ENCODE measurements at regions not wholly inside any gene's neighbourhood (a gene's known extent, or its start where the extent isn't known, plus 50 kb on each side); places are given as distances from the start of the nearest gene placed in this dataset.

DNA sequence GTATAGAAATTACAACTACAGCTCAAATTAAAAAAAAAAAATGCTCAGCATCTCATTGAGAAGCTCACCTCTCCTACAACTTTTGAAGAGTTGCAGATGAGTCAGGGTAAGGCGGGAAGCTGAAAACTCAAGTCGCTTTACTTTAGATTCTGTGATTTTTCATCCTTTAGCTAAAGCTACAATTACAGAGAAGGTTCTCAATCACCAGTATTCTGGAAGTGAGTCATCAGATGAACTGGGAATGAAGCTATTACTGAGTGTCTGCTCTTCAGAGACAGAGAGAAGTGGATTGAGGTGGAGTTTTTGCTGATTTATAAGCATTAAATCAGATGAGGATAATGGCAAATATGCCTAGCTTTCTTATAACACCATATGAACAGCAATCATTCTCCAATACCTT, 91.9 kb downstream of the TFAP2A start:
- Mint-ChIP-seq H3K4me1 (no peaks in the 10 kb centered on the region), H3K4me3 (no peak overlapping the region), H3K36me3 (ENCODE audit: low read depth) (no peaks in the 10 kb centered on the region), H3K9me3 (peaks cover 8% of the 10 kb centered on the region), H3K27me3 (ENCODE audit: insufficient read depth) (peaks cover 15% of the 10 kb centered on the region), H3K27ac (no peak overlapping the region)
- TF ChIP-seq, protein P1, sequence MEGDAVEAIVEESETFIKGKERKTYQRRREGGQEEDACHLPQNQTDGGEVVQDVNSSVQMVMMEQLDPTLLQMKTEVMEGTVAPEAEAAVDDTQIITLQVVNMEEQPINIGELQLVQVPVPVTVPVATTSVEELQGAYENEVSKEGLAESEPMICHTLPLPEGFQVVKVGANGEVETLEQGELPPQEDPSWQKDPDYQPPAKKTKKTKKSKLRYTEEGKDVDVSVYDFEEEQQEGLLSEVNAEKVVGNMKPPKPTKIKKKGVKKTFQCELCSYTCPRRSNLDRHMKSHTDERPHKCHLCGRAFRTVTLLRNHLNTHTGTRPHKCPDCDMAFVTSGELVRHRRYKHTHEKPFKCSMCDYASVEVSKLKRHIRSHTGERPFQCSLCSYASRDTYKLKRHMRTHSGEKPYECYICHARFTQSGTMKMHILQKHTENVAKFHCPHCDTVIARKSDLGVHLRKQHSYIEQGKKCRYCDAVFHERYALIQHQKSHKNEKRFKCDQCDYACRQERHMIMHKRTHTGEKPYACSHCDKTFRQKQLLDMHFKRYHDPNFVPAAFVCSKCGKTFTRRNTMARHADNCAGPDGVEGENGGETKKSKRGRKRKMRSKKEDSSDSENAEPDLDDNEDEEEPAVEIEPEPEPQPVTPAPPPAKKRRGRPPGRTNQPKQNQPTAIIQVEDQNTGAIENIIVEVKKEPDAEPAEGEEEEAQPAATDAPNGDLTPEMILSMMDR (conservative IDR thresholded peaks at IDR 0.05), result no peak
- Histone ChIP-seq H3K9ac (ENCODE audit: extremely low read depth, low read length, poor library complexity, severe bottlenecking) (no peak overlapping the region), H3K36me3 (ENCODE audit: control insufficient read depth, insufficient read depth, low read length) (no peaks in the 10 kb centered on the region), H3K4me1 (ENCODE audit: control insufficient read depth, insufficient read depth, low read length) (no peaks in the 10 kb centered on the region), H3K27ac (ENCODE audit: low read depth, low read length) (no peak overlapping the region), H3K9me3 (ENCODE audit: control insufficient read depth, low read length) (no peaks in the 10 kb centered on the region), H3K27me3 (ENCODE audit: control insufficient read depth, insufficient read depth, low read length, poor library complexity, severe bottlenecking) (no peaks in the 10 kb centered on the region), H3K4me3 (ENCODE audit: low read length) (no peak overlapping the region)
- WGBS, 2 experiments (ENCODE audit: insufficient coverage in 1 of 2, insufficient read length in 1 of 2), result 92 to 95% methylated on average over 2 of the region's 2 CpGs
- DNase-seq, result no peak

DNA sequence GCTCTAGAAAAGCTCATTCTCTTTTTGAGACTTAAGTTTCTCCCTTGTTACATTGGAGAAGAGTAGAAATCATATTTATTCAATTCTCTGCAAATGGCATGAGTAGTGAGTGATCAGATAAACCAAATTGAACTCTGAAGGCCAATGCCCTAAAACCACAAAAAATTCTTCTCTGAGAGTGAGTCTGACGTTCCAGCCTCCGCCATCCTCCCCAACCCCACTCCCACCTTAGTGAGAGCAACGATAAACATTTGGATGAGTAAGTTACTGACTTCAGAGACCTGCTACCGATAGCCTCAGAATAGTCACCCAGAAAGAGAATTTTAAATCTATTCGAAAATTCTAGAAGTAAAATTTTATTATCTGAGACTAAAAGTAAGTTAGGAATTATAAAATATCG, 94.6 kb downstream of the TFAP2A start:
- Mint-ChIP-seq H3K4me1 (peaks cover 3% of the 10 kb centered on the region), H3K27me3 (ENCODE audit: insufficient read depth) (peaks cover 24% of the 10 kb centered on the region), H3K9me3 (peaks cover 8% of the 10 kb centered on the region), H3K4me3 (no peak overlapping the region), H3K36me3 (ENCODE audit: low read depth) (no peaks in the 10 kb centered on the region), H3K27ac (no peak overlapping the region)
- H3K4me3 ChIP-seq (ENCODE audit: low read length), result no peak overlapping the region
- 93 to 100% methylated on average over 1 to 6 of the region's 6 CpGs for WGBS, 2 experiments (ENCODE audit: insufficient coverage in 1 of 2, insufficient read length in 1 of 2)
- no peaks in the 10 kb centered on the region for H3K4me1 ChIP-seq (ENCODE audit: control insufficient read depth, insufficient read depth, low read length)
- H3K27me3 ChIP-seq (ENCODE audit: control insufficient read depth, insufficient read depth, low read length, poor library complexity, severe bottlenecking), result no peaks in the 10 kb centered on the region
- no peaks in the 10 kb centered on the region for H3K36me3 ChIP-seq (ENCODE audit: control insufficient read depth, insufficient read depth, low read length)
- no peak overlapping the region for H3K27ac ChIP-seq (ENCODE audit: low read depth, low read length)
- TF ChIP-seq, protein P1 (conservative IDR thresholded peaks at IDR 0.05), result no peak
- DNase-seq, result no peak
- no peaks in the 10 kb centered on the region for H3K9me3 ChIP-seq (ENCODE audit: control insufficient read depth, low read length)
- no peak overlapping the region for H3K9ac ChIP-seq (ENCODE audit: extremely low read depth, low read length, poor library complexity, severe bottlenecking)

DNA sequence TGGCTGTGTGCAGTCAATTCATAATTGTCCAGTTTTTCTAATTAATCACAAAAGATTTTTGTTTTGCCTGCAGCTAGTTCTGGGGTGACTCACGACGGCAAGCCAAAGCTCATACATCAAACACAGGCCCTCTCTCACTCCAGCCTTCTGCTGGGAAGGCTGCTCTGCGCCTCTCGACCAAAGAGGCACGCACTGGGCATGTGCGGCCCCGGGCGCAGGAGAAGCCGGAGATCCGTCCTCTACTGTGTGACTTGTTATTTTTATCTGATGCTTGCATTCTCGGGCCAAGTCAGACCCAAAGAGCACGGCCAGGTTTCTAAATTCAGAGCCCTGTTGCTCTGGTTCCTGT, 98.5 kb downstream of the TFAP2A start:
- Mint-ChIP-seq H3K9me3 (peaks cover 8% of the 10 kb centered on the region), H3K27ac (no peak overlapping the region), H3K4me1 (peaks cover 26% of the 10 kb centered on the region), H3K27me3 (ENCODE audit: insufficient read depth) (peaks cover 21% of the 10 kb centered on the region), H3K4me3 (no peak overlapping the region), H3K36me3 (ENCODE audit: low read depth) (no peaks in the 10 kb centered on the region)
- Histone ChIP-seq H3K4me3 (ENCODE audit: low read length) (no peak overlapping the region), H3K9ac (ENCODE audit: extremely low read depth, low read length, poor library complexity, severe bottlenecking) (no peak overlapping the region), H3K9me3 (ENCODE audit: control insufficient read depth, low read length) (no peaks in the 10 kb centered on the region), H3K27me3 (ENCODE audit: control insufficient read depth, insufficient read depth, low read length, poor library complexity, severe bottlenecking) (no peaks in the 10 kb centered on the region), H3K27ac (ENCODE audit: low read depth, low read length) (peak overlapping the region; percentile 70), H3K36me3 (ENCODE audit: control insufficient read depth, insufficient read depth, low read length) (no peaks in the 10 kb centered on the region), H3K4me1 (ENCODE audit: control insufficient read depth, insufficient read depth, low read length) (peaks cover 4% of the 10 kb centered on the region)
- TF ChIP-seq, protein P1 (conservative IDR thresholded peaks at IDR 0.05), result no peak
- DNase-seq, result no peak
- WGBS, 2 experiments (ENCODE audit: insufficient coverage in 1 of 2, insufficient read length in 1 of 2), result 88 to 92% methylated on average over 8 to 12 of the region's 12 CpGs

Data from endodermal cell (in vitro differentiated cells).